ENCODE measurements at regions not wholly inside any gene's neighbourhood (a gene's known extent, or its start where the extent isn't known, plus 50 kb on each side); places are given as distances from the start of the nearest gene placed in this dataset.
A peak's percentile ranks its signal among the peaks of the same experiment; 100 is the strongest.

DNA sequence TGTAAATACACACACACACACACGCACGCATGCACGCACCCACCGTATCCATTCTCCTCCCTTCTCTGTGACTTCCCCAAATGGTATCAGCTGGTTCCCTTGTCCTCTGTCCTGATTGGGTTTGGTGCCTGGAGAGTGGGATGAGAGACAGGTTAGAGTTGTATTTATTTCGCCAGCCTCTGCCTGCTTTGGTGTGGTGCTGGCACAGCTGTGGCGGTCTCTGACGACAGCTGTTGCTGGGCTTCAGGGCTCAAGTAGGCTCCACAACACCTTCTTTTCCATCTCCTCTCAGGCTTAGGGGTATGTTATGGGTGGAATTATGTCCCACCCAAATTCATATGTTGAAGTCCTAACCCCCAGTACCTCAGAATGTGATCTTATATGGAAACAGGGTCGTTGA, 94.9 kb upstream of the ITGA6 start:
- DNase-seq = no peak
- H3K27me3 Mint-ChIP-seq = no peaks in the 10 kb centered on the region
- ATAC-seq = no peak
- H3K9me3 Mint-ChIP-seq = no peaks in the 10 kb centered on the region
- peaks cover 0 to 6% (median 3%) of the 10 kb centered on the region in 4 donors for H3K4me1 Mint-ChIP-seq
- H3K4me3 Mint-ChIP-seq = no peak overlapping the region
- H3K27ac Mint-ChIP-seq = no peak overlapping the region
- POLR2A ChIA-PET = no interaction called here
- H3K36me3 Mint-ChIP-seq = no peaks in the 10 kb centered on the region

DNA sequence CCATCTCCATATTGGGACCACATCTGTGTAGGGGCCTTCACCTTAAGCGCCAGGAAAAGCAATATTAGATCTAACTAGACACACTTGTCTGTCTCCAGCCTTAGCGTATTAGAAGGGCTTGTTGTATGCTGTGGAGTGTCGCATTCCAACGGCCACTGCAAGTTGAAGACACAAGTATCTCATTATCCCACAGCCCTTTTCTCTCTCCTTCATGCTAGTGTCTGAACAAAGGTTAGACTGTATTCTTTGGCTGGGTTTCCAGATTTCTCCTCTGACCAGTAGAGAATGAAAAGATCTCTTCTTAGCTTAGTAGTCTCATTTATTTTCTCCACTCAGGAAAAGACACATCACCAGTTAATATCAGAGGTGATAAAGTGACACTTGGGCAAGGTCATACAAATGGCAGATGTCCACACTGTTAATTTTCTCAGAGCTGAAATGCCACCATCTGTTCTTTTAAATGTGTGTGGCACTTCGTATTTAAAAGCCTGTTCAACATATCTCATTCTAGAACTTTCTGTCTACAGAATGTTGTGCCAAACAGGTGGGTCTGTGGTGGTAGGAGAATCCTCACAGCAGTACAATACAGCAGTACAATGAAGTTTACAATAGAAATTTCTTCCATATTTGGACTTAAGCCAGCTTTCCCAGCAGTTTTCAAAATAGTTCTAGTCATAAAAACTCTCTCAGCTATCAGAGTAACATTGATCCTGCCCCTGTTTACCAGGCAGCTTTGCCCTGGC, 94.0 kb upstream of the ITGA6 start:
- POLR2A ChIA-PET = no interaction called here
- no peaks in the 10 kb centered on the region for H3K27me3 Mint-ChIP-seq
- no peak for ATAC-seq

DNA sequence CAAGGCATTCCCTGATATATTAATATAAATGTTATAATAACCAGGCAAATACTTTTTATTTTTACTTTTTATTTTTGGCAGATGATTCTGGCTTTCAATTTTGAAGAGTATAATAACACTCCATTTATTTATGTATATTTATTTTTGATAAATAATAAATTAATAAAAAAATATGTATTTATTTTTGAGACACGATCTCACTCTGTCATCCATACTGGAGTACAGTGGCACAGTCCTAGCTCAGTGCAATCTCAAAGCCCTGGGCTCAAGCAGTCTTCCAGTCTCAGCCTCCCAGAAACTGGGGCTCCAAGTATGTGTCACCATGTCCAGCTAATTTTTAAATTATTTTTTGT, 93.4 kb upstream of the ITGA6 start:
- H3K4me1 Mint-ChIP-seq = peaks cover 2 to 5% (median 3%) of the 10 kb centered on the region in 4 donors
- H3K4me3 Mint-ChIP-seq = no peak overlapping the region
- POLR2A ChIA-PET = no interaction called here
- no peaks in the 10 kb centered on the region for H3K27me3 Mint-ChIP-seq
- H3K27ac Mint-ChIP-seq = no peak overlapping the region
- no peaks in the 10 kb centered on the region for H3K9me3 Mint-ChIP-seq
- ATAC-seq (no peak), DNase-seq (no peak)
- no peaks in the 10 kb centered on the region for H3K36me3 Mint-ChIP-seq

More for the DNA sequence above, 94.0 kb upstream of the ITGA6 start:
- Mint-ChIP-seq H3K4me1 (peaks cover 0 to 6% (median 3%) of the 10 kb centered on the region in 4 donors), H3K9me3 (no peaks in the 10 kb centered on the region), H3K36me3 (no peaks in the 10 kb centered on the region), H3K27ac (no peak overlapping the region), H3K4me3 (no peak overlapping the region)
- DNase-seq = no peak

DNA sequence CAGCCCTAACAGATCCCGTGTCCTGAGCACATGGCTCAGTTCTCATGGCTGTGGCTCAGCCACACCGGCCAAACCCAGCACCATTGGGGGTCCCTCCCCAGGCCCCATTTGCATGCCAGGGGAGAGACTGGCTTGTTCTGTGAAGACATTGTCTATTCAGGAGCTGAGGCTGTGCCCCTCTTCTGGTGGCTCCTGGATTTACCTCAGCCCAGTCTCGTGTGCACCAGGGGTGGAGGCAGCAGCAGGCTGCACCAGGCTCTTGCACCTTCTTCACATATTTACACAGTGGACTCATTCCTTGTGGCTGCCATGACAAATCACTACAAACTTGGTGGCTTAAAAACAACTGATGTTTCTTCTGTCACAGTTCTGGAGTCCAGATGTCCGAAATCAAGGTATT, 92.4 kb upstream of the ITGA6 start:
- Mint-ChIP-seq H3K4me1 (peaks cover 9 to 13% (median 11%) of the 10 kb centered on the region in 4 donors), H3K27ac (no peak overlapping the region), H3K27me3 (no peaks in the 10 kb centered on the region), H3K36me3 (no peaks in the 10 kb centered on the region), H3K9me3 (no peaks in the 10 kb centered on the region), H3K4me3 (no peak overlapping the region)
- POLR2A ChIA-PET = no interaction called here
- DNase-seq = no peak
- no peak for ATAC-seq

DNA sequence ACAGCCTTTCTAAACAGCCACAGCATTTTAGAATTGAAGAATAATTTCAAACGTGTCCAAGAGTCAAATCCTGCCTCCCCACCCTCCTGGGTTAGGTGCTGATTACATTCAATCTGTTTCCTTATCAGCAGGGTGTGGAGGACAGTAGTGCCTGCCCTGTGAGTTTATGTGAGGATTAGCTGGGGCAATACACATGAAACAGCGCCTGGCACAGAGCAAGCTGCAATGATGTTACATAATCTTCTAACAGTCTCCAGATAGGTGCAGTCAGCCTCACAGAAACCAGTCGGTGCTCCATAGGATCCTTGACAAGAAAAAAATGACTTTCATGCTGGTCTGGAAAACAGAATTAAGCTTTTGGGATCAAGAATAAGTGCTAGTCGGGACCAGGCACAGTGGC, 91.7 kb upstream of the ITGA6 start:
- H3K9me3 Mint-ChIP-seq = no peaks in the 10 kb centered on the region
- no peaks in the 10 kb centered on the region for H3K27me3 Mint-ChIP-seq
- peak overlapping the region in 1 of 10 donors; percentile 2 for H3K27ac Mint-ChIP-seq
- ATAC-seq (no peak), DNase-seq (no peak)
- H3K4me1 Mint-ChIP-seq = peaks cover 12 to 20% (median 18%) of the 10 kb centered on the region in 4 donors
- no peak overlapping the region for H3K4me3 Mint-ChIP-seq
- POLR2A ChIA-PET = no interaction called here
- H3K36me3 Mint-ChIP-seq = no peaks in the 10 kb centered on the region

DNA sequence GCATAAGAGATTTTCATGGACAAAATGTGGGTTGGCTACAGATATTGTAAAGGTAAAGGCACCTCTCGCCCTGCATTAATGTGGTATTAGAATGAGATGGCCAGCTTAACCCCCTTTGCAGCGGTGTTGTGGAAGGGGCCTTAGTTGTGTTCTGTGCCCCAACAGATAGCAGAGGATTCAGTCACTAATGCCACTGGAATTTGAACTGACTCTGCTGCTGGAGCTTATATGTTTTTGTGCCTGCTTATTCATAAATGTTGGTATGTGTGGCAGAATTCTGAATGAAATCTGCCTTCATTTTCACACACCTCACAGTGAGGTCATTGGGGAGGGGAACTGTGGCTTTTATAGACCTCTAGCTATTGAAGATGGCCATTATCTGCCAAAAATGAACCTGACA, 90.7 kb upstream of the ITGA6 start:
- peak overlapping the region in 2 of 10 donors; percentile 43 to 59 for H3K27ac Mint-ChIP-seq

DNA sequence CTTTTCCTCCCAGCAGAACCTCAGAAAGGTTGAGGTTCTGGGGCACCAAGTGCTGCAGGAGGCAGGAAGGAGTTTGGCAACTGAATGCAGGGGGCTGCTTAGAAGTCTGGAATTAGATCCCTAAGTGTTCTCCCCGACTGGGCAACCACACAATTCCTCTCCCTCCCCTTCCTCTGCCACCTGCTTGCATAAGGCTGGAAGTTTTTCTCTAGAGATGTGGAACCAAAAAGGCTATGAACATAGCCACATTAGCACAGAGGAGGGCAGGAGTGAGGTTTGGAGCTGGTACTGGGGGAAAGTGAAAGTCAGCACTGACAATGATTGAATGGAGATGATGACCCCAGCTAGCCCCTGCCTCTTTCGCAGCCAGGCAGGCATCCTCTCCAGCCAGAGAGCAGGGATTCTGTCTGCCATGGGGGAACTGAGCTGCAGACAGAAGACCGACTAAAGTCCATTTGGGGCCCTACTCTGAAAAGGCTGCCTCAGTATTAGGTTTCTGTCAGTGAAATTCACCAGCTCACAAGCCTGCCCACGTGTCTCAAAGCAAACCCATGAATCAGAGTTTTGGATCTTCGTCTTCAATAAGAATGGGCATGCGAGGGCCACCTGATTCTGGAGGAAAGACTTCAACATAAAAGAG, 87.9 kb upstream of the ITGA6 start:
- DNase-seq (peak in 5 of 10 donors; percentile 12 to 33 (median 18)), ATAC-seq (peak; percentile 68 to 75)
- Mint-ChIP-seq H3K27ac (peak overlapping the region; percentile 19 to 84 (median 67)), H3K9me3 (peaks cover 0 to 10% (median 4%) of the 10 kb centered on the region in 9 donors), H3K4me1 (peaks cover 17 to 35% (median 28%) of the 10 kb centered on the region in 4 donors), H3K27me3 (no peaks in the 10 kb centered on the region), H3K36me3 (peaks cover 0 to 11% (median 0%) of the 10 kb centered on the region in 3 donors), H3K4me3 (peak overlapping the region; percentile 52 to 86 (median 82))
- POLR2A ChIA-PET = no interaction called here

More for the DNA sequence above, 90.7 kb upstream of the ITGA6 start:
- ATAC-seq (no peak), DNase-seq (no peak)
- Mint-ChIP-seq H3K4me3 (no peak overlapping the region), H3K27me3 (no peaks in the 10 kb centered on the region), H3K36me3 (no peaks in the 10 kb centered on the region), H3K4me1 (peaks cover 14 to 27% (median 23%) of the 10 kb centered on the region in 4 donors), H3K9me3 (no peaks in the 10 kb centered on the region)
- POLR2A ChIA-PET = no interaction called here

DNA sequence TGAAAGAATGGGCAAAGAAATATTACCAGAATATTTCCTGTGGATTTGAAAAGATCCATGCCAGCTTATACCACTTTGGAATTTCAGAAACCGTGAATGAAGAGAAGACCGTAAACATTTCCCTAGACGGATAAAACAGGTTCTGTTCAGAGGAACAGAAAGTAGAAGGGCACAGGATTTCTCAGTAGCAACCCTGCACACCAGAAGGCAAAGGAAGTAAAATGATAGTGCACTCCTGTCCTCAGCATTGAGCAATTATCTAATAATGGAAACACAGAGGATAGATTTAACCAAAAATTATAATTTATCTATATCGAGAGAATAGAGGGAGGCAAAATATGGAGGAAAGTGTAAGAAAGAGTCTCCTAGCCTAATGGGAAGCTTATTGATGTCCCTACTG, 87.0 kb upstream of the ITGA6 start:
- Mint-ChIP-seq H3K27me3 (no peaks in the 10 kb centered on the region), H3K4me3 (peak overlapping the region; percentile 52 to 86 (median 82)), H3K27ac (peak overlapping the region in 9 of 10 donors; percentile 19 to 84 (median 69)), H3K9me3 (peaks cover 0 to 12% (median 4%) of the 10 kb centered on the region in 9 donors), H3K4me1 (peaks cover 17 to 35% (median 28%) of the 10 kb centered on the region in 4 donors), H3K36me3 (peaks cover 0 to 12% (median 0%) of the 10 kb centered on the region in 3 donors)
- POLR2A ChIA-PET = no interaction called here
- ATAC-seq = no peak
- DNase-seq = no peak

DNA sequence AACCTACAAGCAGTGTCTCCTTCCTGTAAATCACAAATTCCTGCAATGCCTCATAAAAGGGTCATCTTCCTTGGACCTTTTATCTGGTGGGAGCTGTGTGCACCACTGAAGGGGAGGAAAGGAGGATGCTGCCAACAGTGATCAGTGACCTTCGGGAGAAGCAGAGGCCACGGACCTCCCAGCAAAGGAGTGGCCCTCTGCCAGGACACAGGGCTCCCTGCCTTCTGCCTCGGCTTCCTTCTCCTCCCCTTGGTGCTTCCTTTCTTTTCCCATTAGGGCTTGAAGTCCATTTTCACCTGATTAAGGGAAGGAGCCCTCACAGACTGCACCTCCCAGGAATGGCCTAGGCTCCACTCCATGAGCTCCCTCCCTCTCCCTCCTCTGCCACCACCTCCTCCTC, 85.3 kb upstream of the ITGA6 start:
- Mint-ChIP-seq H3K27ac (no peak overlapping the region), H3K4me3 (no peak overlapping the region), H3K4me1 (peaks cover 17 to 35% (median 28%) of the 10 kb centered on the region in 4 donors), H3K36me3 (peaks cover 0 to 18% (median 4%) of the 10 kb centered on the region in 3 donors), H3K9me3 (peaks cover 0 to 15% (median 4%) of the 10 kb centered on the region in 9 donors), H3K27me3 (no peaks in the 10 kb centered on the region)
- ATAC-seq (no peak), DNase-seq (no peak)
- POLR2A ChIA-PET = no interaction called here

DNA sequence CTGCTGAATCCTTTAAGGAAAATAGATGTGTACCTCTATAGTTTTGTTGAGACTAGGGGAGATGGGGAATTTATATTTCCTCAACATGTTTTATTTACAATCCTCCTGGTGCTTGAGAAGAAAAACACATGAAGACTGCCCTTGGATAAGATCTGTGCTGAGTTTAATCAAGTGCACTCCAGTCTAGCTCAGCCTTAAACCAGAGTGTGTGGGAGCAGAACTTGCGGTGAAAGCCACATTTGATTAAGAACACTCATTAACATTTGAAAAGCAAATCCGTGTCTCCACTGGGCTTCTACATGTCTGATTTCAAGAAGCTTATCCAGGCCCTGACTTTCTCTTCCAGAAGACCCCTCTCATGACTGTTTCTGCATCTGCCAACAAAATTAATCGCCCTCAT, 84.8 kb upstream of the ITGA6 start:
- Mint-ChIP-seq H3K4me3 (no peak overlapping the region), H3K4me1 (peaks cover 17 to 35% (median 28%) of the 10 kb centered on the region in 4 donors), H3K27me3 (no peaks in the 10 kb centered on the region), H3K27ac (peak overlapping the region in 1 of 10 donors; percentile 50), H3K9me3 (peaks cover 0 to 18% (median 6%) of the 10 kb centered on the region in 9 donors), H3K36me3 (peaks cover 0 to 22% (median 8%) of the 10 kb centered on the region in 3 donors)
- no peak for DNase-seq
- no peak for ATAC-seq
- POLR2A ChIA-PET = no interaction called here

DNA sequence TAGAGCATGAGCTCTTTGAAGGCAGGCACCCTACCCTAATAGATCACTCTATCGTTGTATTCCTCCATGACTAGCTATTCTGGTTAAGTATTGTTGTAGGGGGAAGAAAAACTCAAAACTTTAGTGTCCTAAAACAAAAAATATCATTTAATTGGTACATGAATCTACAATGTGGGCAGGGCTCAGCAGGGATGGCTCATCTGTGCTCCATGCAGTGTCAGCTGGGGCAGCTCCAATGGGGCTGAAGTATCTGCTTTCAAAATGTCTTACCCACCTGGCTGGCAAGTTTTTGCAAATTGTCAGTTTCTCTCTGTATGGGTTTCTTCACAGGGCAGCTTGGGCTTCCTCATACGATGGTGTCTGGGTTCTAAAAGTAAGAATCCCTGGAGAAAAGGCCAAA, 83.2 kb upstream of the ITGA6 start:
- no peak for ATAC-seq
- Mint-ChIP-seq H3K9me3 (peaks cover 0 to 27% (median 7%) of the 10 kb centered on the region in 9 donors), H3K36me3 (peaks cover 0 to 22% (median 14%) of the 10 kb centered on the region in 3 donors), H3K27ac (peak overlapping the region in 1 of 10 donors; percentile 44), H3K27me3 (no peaks in the 10 kb centered on the region), H3K4me3 (no peak overlapping the region), H3K4me1 (peaks cover 17 to 31% (median 25%) of the 10 kb centered on the region in 4 donors)
- POLR2A ChIA-PET = no interaction called here
- no peak for DNase-seq

DNA sequence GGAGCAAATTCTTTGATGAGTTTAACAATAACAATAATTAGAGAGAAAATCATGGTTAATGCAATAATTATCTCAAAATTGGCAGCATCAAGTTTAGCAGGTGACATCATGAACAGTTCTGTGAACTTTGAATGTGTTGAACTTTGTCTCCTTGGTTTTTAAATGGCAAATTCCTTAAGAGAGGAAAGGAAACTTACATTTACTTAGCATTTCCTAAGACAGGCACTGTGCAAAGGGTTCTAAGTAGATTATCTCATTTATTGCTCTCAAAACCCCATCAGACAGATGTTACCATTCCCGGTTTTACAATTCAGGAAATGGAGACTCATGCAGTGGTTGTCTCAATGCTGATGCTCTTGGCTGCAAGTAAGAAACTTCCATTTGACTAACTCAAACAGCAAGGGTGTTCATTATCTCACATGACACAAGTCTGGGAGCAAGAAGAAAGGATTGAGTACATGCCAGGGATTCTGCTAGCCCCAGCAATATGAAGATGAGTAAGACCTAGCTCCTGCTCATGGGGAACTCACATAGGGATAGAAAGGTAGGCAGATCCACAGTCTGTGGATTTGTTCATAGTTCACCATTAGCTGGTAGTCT, 81.3 kb upstream of the ITGA6 start:
- H3K4me3 Mint-ChIP-seq = no peak overlapping the region
- ATAC-seq (no peak), DNase-seq (no peak)
- no peaks in the 10 kb centered on the region for H3K27me3 Mint-ChIP-seq
- H3K4me1 Mint-ChIP-seq = peaks cover 5 to 12% (median 8%) of the 10 kb centered on the region in 4 donors
- H3K9me3 Mint-ChIP-seq = peaks cover 0 to 27% (median 7%) of the 10 kb centered on the region in 9 donors
- H3K36me3 Mint-ChIP-seq = peaks cover 0 to 22% (median 14%) of the 10 kb centered on the region in 3 donors
- POLR2A ChIA-PET = no interaction called here
- no peak overlapping the region for H3K27ac Mint-ChIP-seq
